ENCODE measurements at regions not wholly inside any gene's neighbourhood (a gene's known extent, or its start where the extent isn't known, plus 50 kb on each side); places are given as distances from the start of the nearest gene placed in this dataset.
"Not testable (repeated sequence)": the region's sequence is repeated elsewhere in the genome, so short reads cannot be mapped to it uniquely, and the experiment has no call there.

DNA sequence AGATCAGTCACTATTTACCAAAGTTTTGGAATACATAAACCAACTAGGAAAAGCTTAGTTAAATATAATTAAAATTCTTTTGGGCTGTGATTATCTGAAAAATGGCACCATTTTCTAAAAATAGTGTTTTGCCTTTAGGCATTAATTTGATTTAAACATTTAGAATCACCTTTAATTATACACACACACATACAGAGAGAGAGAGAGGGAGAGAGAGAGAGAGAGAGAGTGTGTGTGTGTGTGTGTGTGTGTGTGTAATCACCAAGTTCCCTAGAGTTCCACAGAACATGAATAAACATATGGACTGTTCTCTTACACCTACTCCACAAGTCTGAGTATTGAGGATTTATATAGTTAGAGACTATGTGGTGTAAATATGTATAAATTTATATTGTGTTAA, 141.2 kb upstream of the ATXN1 start:
- no peak for DNase-seq

DNA sequence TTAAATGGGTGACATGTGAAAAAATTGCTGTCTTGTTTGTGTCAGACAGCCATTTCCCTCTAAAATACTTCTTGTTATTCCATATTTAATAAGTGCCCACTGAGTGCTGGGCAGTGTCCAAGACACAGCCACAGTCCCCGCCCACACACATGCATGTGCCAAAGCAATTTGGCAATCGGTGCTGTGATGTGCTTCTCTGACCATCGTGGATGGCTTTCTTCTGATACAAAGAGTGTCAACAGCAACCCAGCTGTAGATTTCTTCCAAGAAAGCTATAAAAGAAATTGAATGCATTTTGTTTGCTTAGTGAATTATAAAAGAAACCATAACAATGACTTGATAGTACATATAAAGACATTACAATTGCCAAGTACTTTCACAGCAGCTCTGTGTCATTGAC, 140.5 kb upstream of the ATXN1 start:
- no peak for DNase-seq

DNA sequence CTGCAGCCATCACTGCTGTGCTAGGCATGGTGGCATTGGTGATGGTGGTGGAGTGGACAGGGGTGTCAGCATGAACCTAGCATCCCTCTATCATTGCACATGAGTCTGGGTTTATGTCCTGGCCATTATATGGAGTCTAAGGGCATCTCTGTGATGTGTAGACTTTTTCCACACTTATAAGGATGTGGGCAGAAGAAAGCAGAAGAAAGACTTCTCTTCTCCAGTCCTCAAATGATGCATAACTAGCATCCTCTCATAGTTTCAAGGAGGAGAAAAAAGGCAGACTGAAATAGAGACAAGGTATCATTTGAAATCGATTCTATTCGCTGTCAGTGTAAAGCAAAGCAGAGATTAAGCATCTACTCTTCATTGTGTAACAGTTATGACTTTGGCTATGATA, 140.0 kb upstream of the ATXN1 start:
- DNase-seq = no peak

DNA sequence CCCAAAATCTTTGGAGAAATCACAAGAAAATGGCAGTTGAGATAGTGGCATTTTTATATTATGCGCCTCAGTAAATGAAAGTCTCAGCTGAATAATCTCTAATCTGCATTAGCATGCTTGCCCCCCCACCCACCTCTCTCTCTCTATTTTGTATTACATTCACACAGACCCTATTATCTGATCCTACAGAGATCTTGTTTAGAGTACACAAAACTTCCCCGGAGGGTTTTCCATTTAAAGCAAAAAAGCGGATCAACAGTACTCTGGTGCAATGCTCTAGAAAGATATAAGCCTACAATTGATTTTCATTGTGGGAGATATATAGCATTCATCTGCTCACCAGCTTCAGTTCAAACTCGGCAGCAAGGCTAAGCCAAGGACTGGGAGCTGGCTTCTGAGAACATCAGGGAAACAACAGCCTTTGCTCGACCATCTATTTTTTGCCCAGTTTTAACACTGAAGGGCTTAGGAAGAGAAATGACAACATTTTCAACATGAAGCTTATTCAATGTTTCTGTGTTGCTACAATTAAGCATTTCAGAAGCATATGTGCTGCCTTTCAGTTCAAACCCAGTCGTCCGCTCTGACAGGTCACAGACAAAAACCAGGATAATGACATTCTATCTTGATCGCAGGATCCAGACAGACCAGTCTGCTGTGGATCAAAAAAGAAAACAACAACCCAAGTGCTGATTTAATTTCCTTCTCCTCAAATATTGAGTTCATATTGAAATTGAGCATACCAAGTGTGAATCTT, 137.6 kb upstream of the ATXN1 start:
- DNase-seq = no peak

DNA sequence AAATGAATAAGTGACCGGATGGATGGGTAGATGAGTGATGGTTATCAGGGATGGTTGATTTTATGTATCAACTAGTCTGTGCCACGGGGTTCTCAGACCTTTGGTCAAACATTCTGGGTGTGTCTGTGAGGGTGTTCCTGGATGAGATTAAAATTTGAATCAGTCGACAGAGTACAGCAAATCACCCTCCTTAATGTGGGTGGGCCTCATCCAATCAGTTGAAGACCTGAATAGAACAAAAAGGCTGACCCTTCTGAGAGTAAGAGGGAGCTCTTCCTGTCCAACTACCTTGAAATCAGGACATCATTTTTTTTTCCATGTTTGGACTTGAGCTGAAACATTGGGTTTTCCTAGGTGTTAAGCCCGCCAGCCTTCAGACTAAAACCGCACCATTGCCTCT, 136.4 kb upstream of the ATXN1 start:
- no peak for DNase-seq

DNA sequence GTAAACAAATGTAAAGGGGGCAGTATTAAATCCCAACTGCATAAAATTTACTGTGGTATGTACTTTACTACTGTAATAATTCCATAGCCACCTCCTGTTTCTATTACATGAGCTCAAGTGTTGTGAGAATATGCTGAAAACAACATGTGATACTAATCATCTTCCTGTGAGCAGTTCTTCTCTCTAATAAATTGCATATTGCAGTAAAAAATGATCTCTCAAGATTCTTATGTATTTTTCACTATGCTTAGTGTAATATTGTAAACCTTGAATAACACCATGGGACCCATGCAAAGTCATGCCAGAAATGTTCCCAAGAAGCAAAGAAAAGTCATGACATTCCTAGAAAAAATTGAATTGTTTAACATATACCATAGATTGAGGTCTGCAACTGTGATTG, 133.0 kb upstream of the ATXN1 start:
- DNase-seq = no peak

DNA sequence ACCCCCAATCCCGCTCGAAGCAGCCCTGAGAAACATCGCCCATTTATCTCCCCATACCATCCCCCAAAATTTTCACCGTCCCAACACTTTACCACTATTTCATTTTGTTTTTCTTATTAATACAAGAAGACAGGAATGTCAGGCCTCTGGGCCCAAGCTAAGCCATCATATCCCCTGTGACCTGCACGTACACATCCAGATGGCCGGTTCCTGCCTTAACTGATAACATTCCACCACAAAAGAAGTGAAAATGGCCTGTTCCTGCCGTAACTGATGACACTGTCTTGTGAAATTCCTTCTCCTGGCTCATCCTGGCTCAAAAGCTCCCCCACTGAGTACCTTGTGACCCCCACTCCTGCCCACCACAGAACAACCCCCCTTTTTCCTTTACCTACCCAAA, 129.8 kb upstream of the ATXN1 start:
- DNase-seq = not testable (repeated sequence)

DNA sequence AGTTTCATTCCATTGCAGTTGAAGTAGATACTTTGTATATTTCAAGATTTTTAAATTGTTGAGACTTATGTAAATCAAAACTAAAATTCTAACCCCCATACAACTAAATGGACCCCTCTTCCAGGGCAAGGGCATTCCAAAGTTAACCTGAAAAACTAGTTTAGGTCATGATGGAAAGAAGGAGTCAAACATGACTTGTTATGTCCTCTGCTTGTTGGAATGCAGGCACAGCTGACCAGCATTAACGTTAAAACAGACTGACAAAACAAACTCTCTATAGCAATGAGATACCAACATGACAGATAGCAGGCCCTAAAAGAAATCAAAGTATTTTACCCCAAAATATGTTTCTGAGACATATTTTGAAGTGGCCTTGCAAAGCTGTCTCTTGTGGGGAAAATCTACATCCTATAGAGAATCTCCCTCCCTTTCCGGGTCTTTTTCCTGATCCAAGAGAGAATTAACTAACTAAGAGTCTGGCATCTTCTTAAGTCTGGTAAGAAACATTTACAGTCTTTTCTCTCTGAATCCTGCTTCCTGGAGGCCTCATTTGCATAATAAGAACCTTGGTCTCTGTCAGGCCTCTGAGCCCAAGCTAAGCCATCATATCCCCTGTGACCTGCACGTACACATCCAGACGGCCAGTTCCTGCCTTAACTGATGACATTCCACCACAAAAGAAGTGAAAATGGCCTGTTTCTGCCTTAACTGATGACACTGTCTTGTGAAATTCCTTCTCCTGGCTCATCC, 124.3 kb upstream of the ATXN1 start:
- DNase-seq = no peak

DNA sequence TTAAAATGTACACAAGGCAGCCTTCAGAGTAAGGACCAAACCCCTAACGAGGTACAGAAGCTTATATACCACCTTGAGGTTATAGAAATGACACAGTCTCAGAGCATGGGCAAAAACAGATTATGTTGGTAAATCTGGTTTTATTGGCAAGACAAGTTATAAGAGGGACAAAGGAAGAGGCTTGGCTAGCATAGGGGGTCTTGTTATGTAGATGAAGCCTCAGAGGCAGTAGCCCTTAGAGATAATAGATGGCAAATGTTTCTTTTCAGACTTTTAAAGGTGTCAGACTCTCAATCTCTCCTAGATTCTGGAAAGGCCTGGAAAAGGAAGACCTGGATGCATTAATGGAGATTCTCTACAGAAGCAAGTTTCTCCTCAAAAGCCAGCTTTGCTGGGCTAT, 123.3 kb upstream of the ATXN1 start:
- no peak for DNase-seq

DNA sequence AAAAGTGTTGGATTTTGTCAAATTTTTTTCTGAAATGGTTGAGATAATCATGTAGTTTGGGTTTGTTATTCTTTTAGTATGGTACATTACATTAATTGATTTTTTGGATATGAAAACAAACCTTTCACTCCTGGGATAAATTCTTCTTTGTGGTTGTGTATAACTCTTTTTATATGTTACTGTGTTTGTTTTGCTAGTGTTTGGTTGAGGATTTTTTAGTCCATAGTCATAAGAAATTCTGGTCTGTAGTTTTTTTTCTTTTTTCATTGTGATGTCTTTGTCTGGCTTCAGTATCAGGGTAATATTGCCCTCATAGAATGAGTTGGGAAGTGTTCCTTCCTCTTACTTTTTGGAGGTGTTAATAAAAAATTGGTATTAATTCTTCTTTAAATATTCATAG, 122.2 kb upstream of the ATXN1 start:
- no peak for DNase-seq

DNA sequence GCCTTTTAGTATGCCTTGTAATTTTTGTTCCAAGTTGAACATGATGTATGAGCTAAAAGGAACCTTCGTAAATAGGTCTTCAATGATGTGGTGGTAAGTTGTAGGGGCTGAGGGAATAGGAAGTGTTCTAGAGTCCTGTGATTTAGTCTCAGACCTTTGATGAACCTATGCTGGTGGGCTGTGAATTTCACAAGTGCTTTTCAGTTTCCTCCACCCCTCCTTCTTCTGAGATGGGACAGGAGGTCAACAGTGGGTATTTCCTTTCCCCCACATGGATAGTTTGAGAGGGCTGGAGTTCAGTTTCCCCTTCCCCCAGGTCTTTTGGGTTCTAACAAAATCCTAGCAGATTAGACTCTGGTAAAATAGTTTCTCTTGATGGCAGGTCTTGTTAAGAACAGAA, 121.0 kb upstream of the ATXN1 start:
- no peak for DNase-seq

DNA sequence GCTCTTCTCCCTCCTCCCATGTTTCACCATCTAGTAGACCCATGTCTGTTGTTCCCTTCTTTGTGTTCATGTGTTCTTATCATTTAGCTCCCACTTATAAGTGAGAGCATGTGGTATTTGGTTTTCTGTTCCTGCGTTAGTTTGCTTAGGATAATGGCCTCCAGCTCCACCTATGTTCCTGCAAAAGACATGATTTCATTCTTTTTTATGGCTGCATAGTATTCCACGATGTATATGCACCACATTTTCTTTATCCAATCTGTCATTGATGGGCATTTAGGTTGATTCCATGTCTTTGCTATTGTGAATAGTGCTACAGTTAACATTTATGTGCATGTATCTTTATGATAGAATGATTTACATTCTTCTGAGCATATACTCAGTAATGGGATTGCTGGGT, 115.6 kb upstream of the ATXN1 start:
- not testable (repeated sequence) for DNase-seq

DNA sequence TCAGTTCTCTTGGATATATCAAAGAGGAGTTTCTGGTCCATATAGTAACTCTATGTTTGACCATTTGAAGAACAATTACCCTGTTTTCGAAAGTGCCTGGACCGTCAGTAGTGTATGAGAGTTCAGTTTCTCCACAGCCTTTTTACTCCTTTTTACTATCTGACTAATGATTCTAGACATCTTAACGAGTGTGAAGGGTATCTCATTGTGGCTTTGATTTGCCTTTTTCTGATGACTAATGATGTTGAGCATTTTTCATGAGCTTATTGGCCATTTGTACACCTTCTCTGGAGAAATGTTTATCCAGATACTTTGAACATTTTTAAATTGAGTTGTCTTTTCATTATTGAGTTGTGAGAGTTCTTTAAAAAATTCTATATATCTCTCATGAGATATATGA, 114.9 kb upstream of the ATXN1 start:
- DNase-seq = no peak

DNA sequence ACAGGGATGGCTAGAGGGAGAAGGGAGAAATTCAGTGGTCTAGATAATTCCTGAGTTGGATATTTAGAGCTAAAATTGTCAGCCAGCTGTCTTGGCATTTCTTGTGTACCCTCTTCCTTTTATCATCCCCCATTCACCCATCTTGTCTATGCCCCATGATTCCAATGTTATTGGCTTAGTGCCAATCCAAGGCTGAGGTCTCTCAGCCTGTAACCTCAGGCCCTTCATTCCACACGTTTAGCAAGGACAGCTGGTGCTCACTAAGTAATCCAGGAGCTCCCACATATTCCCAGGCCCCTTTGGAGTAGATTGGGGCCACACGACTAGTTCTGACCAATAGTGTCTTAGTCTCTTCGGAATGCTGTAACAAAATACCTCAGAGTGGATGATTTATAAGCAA, 112.4 kb upstream of the ATXN1 start:
- DNase-seq = no peak

DNA sequence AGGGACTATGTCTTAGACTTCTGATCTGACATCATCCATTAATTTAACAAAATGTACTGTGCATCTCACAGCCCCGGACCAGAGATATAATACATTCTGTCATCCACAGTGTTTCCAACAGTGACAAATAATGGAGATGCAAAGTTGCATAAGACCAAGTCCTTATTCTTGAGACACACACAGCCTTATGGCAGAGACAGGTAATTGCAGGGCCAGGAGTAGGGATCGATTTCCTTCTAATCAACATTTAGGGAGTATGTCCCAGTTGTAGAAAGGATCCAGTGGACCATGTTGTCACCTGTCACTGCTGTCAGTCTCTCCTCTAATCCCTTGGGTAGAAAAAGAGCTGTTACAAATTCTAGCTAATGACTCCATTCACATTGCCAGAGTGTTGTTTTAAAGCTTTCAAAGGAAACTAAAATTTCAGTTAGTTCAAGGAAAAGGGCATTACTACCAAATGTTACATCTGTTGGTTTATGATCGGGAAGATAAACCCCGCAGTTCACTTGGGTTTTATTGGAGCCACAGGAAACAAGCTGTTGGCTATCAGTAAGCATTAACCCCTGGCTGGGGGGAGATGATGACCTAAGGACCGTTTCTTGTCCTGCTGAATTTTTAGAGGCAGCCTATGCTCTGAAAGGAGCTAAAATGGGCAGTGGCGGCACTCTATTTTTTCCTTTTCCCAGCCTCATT, 111.4 kb upstream of the ATXN1 start:
- DNase-seq = no peak

DNA sequence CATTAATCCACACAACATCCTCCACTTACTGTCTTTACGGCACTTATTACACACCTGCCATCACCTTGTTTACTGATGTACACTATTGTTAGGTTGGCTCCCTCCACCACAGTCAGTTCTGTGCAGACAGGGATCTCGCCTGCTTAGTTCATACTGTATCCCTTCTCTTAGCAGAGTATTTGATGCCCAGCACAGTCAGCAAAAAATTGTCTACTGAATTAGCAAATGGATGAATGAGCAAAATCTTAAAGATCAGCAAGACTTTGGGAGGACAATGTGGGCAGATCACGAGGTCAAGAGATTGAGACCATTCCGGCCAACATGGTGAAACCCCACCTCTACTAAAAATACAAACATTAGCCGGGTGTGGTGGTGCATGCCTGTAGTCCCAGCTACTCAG, 109.8 kb upstream of the ATXN1 start:
- DNase-seq = no peak

DNA sequence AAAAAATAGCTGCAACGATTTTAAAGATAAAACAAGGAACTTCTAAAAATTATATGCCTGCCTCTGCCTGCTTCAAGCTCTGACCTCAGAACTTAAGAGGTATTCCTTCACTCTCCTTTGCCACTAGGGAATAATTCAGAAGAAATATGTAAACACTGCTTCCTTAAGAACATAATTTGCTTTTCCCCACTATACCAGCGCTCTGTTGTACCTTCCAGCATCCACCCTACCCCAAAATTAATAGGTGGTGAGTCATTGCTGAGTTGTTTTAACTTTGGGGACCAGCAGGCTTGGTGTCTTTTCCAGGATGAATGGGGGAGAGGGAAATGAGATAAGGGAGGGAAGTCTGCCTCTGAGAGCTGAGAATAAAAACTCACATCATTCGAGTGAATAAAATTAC, 107.7 kb upstream of the ATXN1 start:
- no peak for DNase-seq

DNA sequence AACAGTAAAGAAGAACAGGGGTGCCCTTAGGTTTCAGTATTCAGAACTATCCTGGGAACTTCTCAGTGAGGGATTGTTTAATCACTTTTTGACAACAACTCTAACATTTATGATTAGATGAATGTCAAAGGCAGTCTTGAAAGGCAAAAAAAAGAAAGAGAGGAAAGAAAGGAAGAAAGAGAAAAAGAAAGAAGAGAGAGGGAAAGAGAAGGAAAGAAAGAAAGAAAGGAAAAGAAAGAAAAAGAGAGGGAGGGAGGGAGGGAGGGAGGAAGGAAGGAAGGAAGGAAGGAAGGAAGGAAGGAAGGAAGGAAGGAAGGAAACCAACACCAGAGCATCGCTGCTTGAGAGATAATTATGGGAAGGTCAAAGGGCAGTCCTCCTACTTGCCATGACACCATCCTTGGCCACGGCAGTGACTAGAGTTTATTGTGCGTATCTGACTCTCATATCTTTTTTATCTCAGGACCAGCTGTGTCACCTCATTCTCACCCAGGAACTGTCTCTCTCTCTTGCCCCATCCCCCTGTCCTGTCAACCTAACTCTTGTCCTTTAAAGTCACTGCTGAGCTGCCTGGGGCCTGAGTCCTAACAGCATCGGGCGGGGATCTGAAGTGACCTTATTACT, 96.8 kb upstream of the ATXN1 start:
- no peak for DNase-seq

DNA sequence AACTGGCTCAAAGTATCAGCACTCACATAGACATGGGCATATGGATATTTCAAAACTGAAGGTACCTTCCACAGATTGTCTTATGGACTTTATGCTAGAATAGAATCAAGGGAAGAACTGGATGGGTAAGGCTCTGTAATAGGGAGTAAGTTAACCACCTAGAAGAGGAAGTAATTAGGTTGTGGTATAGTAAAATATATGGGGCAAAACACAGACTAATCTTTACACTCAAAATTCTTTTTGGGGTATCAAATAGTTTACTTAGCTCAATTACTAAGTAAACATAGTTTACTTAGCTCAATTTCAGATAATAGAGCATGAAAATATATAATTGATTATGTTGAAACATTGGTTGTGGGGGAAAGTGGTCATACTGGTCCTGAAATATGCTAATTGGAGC, 94.2 kb upstream of the ATXN1 start:
- no peak for DNase-seq

DNA sequence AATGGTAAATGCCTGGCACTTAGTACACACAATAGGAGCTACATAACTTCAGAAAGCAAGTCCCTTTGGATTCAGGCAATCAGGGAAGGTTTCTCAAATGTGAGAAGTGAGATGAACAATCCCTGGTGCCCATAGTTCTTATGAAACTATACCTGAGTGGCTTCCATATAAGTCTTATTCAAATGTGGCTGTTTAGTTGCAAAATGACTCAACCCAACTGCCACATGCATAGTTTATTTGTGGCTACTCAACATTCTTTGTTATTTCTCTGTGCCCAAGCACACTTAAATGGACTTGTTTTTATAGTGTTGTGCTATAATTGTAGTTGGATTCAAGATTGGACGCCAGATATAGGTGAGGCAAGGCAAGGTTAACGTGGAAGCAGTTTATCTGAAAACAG, 93.7 kb upstream of the ATXN1 start:
- no peak for DNase-seq

DNA sequence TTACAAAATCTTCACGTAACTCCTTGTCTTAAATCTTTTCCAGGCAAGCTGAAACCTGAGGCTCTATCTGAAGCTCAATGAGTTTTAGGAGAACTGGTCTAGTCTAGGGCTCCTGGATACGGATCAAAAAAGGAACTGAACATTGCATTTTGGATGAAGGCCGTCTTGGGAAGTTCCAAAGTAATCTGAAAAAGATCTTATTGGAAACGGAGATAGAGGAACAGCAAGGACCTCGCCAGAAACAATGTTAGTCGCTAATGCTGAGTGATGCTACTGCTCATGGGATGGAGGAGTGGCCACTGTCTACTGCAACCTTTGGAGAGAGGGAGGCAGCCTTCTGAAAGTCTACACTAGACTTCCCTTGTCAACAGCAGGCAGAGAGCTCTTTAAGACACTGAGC, 91.4 kb upstream of the ATXN1 start:
- no peak for DNase-seq

DNA sequence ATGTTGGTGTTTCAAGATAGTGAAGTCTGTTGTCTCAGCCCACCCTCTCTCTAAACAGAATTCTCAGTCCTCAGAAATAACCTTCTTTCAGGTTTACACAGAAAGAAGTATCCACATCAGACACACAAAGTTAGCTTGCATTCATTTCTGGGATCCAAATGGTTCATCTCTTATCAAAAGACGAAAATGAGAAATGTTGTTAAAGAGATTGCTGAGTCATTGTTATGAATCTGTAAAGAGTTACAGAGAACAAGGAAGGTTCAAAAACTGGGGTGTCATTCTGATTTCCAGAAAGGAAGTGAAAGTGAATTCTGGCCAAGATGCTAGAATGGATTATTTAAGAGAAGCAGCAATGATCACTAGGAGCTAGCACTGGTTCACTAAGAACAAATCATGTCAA, 90.5 kb upstream of the ATXN1 start:
- no peak for DNase-seq

DNA sequence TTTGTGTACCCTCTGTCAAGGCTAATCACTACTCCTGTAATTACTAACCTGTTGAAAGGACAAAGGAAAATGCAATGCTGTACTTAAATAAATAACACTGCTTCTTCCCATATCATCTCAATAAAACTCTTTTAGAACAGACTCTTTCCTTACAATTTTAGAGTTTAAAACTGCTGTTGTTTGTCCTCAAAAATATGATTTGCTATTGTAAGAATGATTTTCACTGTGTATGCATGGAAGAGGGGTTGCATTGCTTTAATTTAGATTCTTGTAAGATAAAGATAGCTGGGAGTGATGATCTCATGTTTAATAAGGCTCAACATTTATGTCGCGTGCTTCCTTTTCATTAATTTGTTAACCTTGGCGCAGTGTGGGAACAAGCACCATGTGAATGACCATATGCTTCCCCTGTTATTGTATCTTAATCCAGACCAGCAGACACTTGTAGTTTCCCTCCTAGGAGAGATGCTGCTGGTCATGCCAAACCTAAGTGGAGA, 89.8 kb upstream of the ATXN1 start:
- DNase-seq = no peak

DNA sequence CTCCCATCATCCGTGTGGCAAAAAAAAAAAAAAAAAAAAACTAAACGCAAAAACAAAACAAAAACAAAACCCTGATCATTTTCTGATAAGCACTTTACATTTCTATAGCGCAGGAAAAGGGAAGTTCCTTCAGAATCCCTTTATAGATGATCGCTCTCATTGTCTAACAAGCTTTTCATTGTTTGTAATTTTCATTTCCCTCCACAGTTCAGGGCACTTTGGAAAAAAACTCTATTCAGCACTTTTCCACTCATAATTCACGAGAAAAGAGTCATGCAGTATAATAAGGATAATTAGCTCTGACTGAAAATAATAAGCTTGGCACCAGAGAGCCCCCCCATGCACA, 89.4 kb upstream of the ATXN1 start:
- DNase-seq = no peak
